ENCODE measurements at regions not wholly inside any gene's neighbourhood (a gene's known extent, or its start where the extent isn't known, plus 50 kb on each side); places are given as distances from the start of the nearest gene placed in this dataset.
"Not testable (repeated sequence)": the region's sequence is repeated elsewhere in the genome, so short reads cannot be mapped to it uniquely, and the experiment has no call there.

DNA sequence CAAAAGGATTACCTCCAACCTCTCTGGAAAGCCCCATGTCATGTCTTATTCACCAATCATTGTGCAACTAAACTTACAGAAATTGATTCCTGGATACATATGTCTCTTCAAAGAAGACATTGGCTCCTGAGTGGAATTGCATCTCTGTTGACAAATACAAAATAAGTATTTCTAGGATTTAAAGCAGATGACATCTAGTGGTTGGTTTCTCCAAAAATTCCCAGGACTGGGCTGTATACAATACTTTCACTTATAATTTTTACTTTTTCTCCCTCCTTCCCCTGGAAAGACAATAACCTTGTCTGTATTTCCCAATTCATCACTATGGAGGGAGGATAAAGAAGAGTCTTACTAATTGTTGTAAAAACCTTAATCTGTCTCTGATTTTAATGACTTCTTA, 1347.4 kb downstream of the NCAM2 start:
- H3K4me3 ChIP-seq (ENCODE audit: low read depth, low read length), result no peak overlapping the region
- no peak for DNase-seq (ENCODE audit: low read depth, low spot score)
- TF ChIP-seq, protein P1, sequence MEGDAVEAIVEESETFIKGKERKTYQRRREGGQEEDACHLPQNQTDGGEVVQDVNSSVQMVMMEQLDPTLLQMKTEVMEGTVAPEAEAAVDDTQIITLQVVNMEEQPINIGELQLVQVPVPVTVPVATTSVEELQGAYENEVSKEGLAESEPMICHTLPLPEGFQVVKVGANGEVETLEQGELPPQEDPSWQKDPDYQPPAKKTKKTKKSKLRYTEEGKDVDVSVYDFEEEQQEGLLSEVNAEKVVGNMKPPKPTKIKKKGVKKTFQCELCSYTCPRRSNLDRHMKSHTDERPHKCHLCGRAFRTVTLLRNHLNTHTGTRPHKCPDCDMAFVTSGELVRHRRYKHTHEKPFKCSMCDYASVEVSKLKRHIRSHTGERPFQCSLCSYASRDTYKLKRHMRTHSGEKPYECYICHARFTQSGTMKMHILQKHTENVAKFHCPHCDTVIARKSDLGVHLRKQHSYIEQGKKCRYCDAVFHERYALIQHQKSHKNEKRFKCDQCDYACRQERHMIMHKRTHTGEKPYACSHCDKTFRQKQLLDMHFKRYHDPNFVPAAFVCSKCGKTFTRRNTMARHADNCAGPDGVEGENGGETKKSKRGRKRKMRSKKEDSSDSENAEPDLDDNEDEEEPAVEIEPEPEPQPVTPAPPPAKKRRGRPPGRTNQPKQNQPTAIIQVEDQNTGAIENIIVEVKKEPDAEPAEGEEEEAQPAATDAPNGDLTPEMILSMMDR (IDR thresholded peaks at IDR 0.05; ENCODE audit: low read depth, low read length), result no peak
- in situ Hi-C loops (cut with HindIII; ENCODE audit: low sequenced_read_pairs), result no loop called here

DNA sequence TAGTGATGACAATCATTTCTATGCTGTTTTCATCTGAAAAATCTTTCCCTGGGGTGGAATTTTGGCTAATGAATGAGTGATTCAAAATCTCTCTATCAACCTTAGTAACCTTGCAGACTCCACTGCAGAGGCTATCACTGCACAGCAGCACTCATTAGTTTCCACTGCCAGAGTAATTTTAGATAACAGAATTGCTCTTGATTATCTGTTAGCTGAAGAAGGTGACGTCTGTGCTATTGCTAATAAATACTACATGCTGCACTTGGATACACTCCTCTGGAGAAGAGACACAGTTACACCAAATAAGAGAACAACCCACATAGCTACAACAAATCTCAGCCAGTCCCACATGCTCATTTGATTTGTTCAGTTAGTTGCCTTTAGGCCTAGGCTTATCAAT, 1348.4 kb downstream of the NCAM2 start:
- TF ChIP-seq, protein P1 (IDR thresholded peaks at IDR 0.05; ENCODE audit: low read depth, low read length), result no peak
- in situ Hi-C loops (cut with HindIII; ENCODE audit: low sequenced_read_pairs), result no loop called here
- DNase-seq (ENCODE audit: low read depth, low spot score), result no peak
- H3K4me3 ChIP-seq (ENCODE audit: low read depth, low read length), result no peak overlapping the region

DNA sequence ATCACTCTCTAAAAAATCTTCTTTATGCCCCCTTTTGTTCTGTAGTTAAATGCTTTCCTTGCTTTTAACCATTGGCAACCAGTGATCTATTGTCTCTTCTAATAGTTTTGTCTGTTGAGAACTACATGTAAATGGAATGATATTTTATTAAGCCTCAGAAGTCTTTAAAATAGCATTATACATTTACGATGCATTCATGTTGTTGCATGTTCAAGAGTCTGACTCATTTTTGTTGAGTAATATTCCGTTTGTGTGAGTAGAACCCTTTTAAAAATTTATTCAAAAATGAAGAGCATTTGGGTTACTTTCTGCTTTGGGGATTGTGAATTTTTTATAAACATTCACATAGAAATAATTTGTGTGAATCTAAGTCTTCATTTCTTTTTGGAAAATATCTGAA, 1352.9 kb downstream of the NCAM2 start:
- DNase-seq (ENCODE audit: low read depth, low spot score), result no peak
- H3K4me3 ChIP-seq (ENCODE audit: low read depth, low read length), result no peak overlapping the region
- TF ChIP-seq, protein P1 (IDR thresholded peaks at IDR 0.05; ENCODE audit: low read depth, low read length), result no peak
- in situ Hi-C loops (cut with HindIII; ENCODE audit: low sequenced_read_pairs), result no loop called here

DNA sequence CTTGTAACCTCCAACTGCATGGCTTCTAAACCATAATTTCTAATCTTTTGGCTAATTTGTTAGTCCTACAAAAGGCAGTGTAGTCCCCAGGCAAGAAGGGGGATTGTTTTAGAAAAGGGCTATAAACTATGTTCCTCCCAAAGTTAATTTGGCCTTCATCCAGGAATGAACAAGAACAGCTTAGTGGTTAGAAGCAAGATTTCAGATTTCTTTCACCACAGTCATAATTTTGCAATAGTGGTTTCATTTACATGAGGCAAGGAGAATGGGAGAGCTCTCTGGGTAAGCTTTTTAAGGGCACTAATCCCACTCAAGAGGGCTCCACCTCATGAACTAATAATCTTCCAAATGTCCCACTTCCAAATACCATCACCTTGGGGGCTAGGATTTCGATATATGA, 1353.9 kb downstream of the NCAM2 start:
- no peak for DNase-seq (ENCODE audit: low read depth, low spot score)
- in situ Hi-C loops (cut with HindIII; ENCODE audit: low sequenced_read_pairs), result no loop called here
- H3K4me3 ChIP-seq (ENCODE audit: low read depth, low read length), result no peak overlapping the region
- TF ChIP-seq, protein P1 (IDR thresholded peaks at IDR 0.05; ENCODE audit: low read depth, low read length), result no peak

DNA sequence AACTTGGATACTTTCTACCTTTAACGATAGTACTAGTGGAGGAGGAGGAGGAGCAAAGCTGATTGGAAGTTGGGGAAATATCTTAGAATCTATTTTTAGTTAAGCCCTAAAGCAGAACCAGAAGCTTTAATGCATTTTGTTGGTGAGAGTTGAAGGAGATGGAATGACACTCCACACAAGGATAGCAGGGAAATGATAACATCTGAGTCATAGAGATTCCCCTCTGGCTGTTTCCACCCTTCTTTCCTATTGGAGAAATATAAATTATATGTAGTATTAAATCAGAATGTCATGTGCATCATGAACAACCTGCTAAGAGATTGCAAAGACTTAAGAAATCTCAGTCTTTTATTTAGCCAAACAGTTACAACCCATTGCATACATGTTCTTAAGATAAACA, 1357.7 kb downstream of the NCAM2 start:
- TF ChIP-seq, protein P1 (IDR thresholded peaks at IDR 0.05; ENCODE audit: low read depth, low read length), result no peak
- in situ Hi-C loops (cut with HindIII; ENCODE audit: low sequenced_read_pairs), result no loop called here
- DNase-seq (ENCODE audit: low read depth, low spot score), result no peak
- H3K4me3 ChIP-seq (ENCODE audit: low read depth, low read length), result no peak overlapping the region

DNA sequence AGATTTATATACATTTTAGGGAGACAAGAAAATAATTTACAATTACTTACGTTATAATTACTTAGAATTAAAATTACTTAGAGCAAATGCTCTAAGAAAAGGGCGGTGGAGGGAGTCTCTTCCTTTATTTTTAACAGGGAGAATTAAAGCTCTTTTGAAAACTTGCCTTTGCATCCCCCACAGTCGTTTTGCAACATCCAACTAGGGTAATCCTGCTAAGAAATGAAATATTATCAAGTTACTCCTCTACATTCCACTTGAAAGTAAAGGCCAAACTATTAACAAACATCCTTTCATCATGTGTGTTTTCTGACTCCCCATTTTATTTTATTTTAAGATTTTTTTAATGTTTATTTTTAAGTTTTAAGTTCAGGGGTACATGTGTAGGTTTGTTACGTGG, 1358.5 kb downstream of the NCAM2 start:
- DNase-seq (ENCODE audit: low read depth, low spot score), result no peak
- H3K4me3 ChIP-seq (ENCODE audit: low read depth, low read length), result no peak overlapping the region
- TF ChIP-seq, protein P1 (IDR thresholded peaks at IDR 0.05; ENCODE audit: low read depth, low read length), result no peak
- in situ Hi-C loops (cut with HindIII; ENCODE audit: low sequenced_read_pairs), result no loop called here

DNA sequence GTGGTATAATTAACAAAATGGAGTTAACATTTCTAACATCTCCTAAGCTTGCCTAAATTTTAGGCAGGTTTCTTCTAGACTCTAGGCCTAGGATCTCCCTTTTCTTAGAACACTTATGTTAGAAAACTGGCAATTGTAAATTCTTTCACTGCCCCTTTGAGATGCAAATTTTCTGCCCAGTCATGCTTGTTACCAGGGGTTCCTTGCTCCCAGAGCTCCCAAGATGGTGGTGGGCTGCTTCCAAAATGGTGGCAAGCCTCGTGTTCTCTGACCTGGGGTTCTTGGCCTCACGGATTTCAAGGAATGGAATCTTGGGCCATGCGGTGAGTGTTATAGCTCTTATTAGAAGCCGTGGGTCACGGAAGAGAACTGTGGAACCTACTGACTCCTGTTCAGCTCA, 1361.4 kb downstream of the NCAM2 start:
- DNase-seq (ENCODE audit: low read depth, low spot score); in situ Hi-C loops (cut with HindIII; ENCODE audit: low sequenced_read_pairs); H3K4me3 ChIP-seq (ENCODE audit: low read depth, low read length): not testable (repeated sequence)
